ENCODE measurements at regions not wholly inside any gene's neighbourhood (a gene's known extent, or its start where the extent isn't known, plus 50 kb on each side); places are given as distances from the start of the nearest gene placed in this dataset.

DNA sequence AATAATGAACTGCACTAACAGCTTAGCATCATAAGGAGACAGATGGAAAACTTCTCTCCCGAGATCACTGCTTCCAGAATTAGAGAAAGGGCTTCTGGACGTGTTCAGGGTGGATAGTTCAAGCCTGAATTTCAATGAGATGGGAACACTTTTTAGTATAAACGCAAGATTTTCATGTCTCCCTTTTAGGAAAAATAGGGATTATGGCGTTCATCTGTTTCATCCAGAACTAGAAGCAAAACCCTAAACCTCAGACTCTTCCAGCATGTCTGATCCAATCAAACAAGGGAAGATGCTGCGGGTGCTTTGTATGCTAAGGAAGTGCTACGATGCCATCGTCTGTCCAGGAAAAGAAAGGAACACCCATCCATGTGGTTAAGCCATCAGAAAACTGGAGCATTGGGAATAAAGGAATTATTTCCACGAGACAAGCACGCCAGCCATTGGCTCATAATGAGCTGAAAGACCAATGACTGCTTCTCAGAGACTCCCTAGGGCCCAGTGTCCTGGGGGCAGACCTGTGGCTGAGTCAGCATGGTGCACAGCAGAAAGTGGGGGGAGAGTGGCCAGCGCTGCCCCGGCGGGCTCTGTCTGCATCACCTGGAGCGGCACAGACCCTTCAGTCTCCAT is 65.9 kb upstream of the AFF3 start:
- TF ChIP-seq POLR2A (IDR thresholded peaks at IDR 0.05) (no peak), POLR2AphosphoS5 (IDR thresholded peaks at IDR 0.05) (no peak)
- TF ChIP-seq, protein P1, sequence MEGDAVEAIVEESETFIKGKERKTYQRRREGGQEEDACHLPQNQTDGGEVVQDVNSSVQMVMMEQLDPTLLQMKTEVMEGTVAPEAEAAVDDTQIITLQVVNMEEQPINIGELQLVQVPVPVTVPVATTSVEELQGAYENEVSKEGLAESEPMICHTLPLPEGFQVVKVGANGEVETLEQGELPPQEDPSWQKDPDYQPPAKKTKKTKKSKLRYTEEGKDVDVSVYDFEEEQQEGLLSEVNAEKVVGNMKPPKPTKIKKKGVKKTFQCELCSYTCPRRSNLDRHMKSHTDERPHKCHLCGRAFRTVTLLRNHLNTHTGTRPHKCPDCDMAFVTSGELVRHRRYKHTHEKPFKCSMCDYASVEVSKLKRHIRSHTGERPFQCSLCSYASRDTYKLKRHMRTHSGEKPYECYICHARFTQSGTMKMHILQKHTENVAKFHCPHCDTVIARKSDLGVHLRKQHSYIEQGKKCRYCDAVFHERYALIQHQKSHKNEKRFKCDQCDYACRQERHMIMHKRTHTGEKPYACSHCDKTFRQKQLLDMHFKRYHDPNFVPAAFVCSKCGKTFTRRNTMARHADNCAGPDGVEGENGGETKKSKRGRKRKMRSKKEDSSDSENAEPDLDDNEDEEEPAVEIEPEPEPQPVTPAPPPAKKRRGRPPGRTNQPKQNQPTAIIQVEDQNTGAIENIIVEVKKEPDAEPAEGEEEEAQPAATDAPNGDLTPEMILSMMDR (IDR thresholded peaks at IDR 0.05) = no peak

Data from prostate gland (tissue), 2 donors.